Neural progenitor cell (in vitro differentiated cells): ENCODE measurements at regions not wholly inside any gene's neighbourhood (a gene's known extent, or its start where the extent isn't known, plus 50 kb on each side); places are given as distances from the start of the nearest gene placed in this dataset.

Source experiments
- DNase-seq: peaks from one replicate; pipeline ENCODE4 v3.0.0-alpha.2; 2016; ENCODE audit warnings: low spot score
- H2AFZ ChIP-seq: fragments of 200-600 bp; sonication (generic); replicated peaks from 2 replicates; pipeline ENCODE4 v1.6.1; 2016; ENCODE audit warnings: antibody characterized with exemption
- H3F3A ChIP-seq: fragments of 200-600 bp; sonication (generic); 2 replicates; pipeline ENCODE4 v1.6.1; 2016; ENCODE audit warnings: antibody characterized with exemption, low read depth
- H3K27ac ChIP-seq: fragments of 200-600 bp; sonication (generic); 2 replicates; pipeline ENCODE4 v1.5.1; 2016; ENCODE audit warnings: mild to moderate bottlenecking
- H3K27me3 ChIP-seq: fragments of 200-600 bp; sonication (generic); 2 replicates; pipeline ENCODE4 v1.6.1; 2016; ENCODE audit warnings: mild to moderate bottlenecking, moderate library complexity
- H3K36me3 ChIP-seq: fragments of 200-600 bp; sonication (generic); 2 replicates; pipeline ENCODE4 v1.5.1; 2016
- H3K4me1 ChIP-seq: fragments of 200-600 bp; sonication (generic); 2 replicates; pipeline ENCODE4 v1.6.1; 2016; ENCODE audit warnings: mixed run types
- H3K4me2 ChIP-seq: fragments of 200-600 bp; sonication (generic); 2 replicates; pipeline ENCODE4 v1.6.1; 2016
- H3K4me3 ChIP-seq: fragments of 200-600 bp; sonication (generic); 2 replicates; pipeline ENCODE4 v1.5.1; 2016
- H3K79me2 ChIP-seq: fragments of 200-600 bp; sonication (generic); 2 replicates; pipeline ENCODE4 v1.6.1; 2016; ENCODE audit warnings: low read depth
- H3K9ac ChIP-seq: fragments of 200-600 bp; sonication (generic); 2 replicates; pipeline ENCODE4 v1.6.1; 2016
- H3K9me3 ChIP-seq: fragments of 200-600 bp; sonication (generic); 2 replicates; pipeline ENCODE4 v1.5.1; 2016; ENCODE audit warnings: low read depth
- H4K20me1 ChIP-seq: fragments of 200-600 bp; sonication (generic); 2 replicates; pipeline ENCODE4 v1.6.1; 2016; ENCODE audit warnings: low read depth
- H3K27ac Mint-ChIP-seq: 3 replicates; pipeline ENCODE4 v1.8.0; 2021; ENCODE audit warnings: mixed read lengths
- H3K27me3 Mint-ChIP-seq: 2 replicates; pipeline ENCODE4 v1.8.0; 2022; ENCODE audit warnings: low read depth, mild to moderate bottlenecking, inconsistent platforms, moderate library complexity, mixed read lengths; ENCODE audit not compliant: insufficient read depth
- H3K36me3 Mint-ChIP-seq: 3 replicates; pipeline ENCODE4 v1.8.0; 2021; ENCODE audit warnings: mixed read lengths
- H3K4me1 Mint-ChIP-seq: 3 replicates; pipeline ENCODE4 v1.8.0; 2021; ENCODE audit warnings: mixed read lengths
- H3K4me3 Mint-ChIP-seq: 3 replicates; pipeline ENCODE4 v1.8.0; 2021; ENCODE audit warnings: mild to moderate bottlenecking, moderate library complexity, mixed read lengths
- H3K9me3 Mint-ChIP-seq: 3 replicates; pipeline ENCODE4 v1.8.0; 2020; ENCODE audit warnings: mixed read lengths
- CTCF ChIP-seq: fragments of 200-600 bp; sonication (generic); IDR thresholded peaks from 2 replicates; pipeline ENCODE4 v1.5.1; 2017; ENCODE audit warnings: antibody characterized with exemption, mild to moderate bottlenecking
- EZH2 ChIP-seq: fragments of 200-600 bp; sonication (generic); IDR thresholded peaks from 2 replicates; pipeline ENCODE4 v1.6.1; 2017; ENCODE audit warnings: antibody characterized with exemption, mild to moderate bottlenecking, moderate library complexity
- EZH2phosphoT487 ChIP-seq: fragments of 200-600 bp; sonication (generic); IDR thresholded peaks from 2 replicates; pipeline ENCODE4 v1.6.1; 2017; ENCODE audit warnings: antibody characterized with exemption

- Histone ChIP-seq H3K4me2 (no peak overlapping the region), H3K4me1 (peaks cover 7% of the 10 kb centered on the region), H3K27me3 (no peaks in the 10 kb centered on the region), H2AFZ (no peak overlapping the region), H3K36me3 (no peaks in the 10 kb centered on the region), H4K20me1 (no peaks in the 10 kb centered on the region), H3K9me3 (no peaks in the 10 kb centered on the region), H3K79me2 (no peaks in the 10 kb centered on the region), H3K4me3 (no peak overlapping the region), H3K9ac (no peak overlapping the region), H3K27ac (no peak overlapping the region), H3F3A (no peaks in the 10 kb centered on the region)
- no peak for DNase-seq
- Mint-ChIP-seq H3K27me3 (no peaks in the 10 kb centered on the region), H3K4me3 (no peak overlapping the region), H3K36me3 (no peaks in the 10 kb centered on the region), H3K4me1 (peaks cover 11% of the 10 kb centered on the region), H3K27ac (no peak overlapping the region), H3K9me3 (peaks cover 4% of the 10 kb centered on the region)
- no peak for TF ChIP-seq EZH2phosphoT487
- TF ChIP-seq CTCF, result no peak
- TF ChIP-seq EZH2, result no peak
Measured at GRCh38 chr1:99557546-99558202, 88.2 kb upstream of the PALMD start.

GRCh38 chr1:99559166-99559565 is 86.7 kb upstream of the PALMD start:
- Histone ChIP-seq H2AFZ (no peak overlapping the region), H3K27ac (no peak overlapping the region), H3F3A (no peaks in the 10 kb centered on the region), H4K20me1 (no peaks in the 10 kb centered on the region), H3K27me3 (no peaks in the 10 kb centered on the region), H3K79me2 (no peaks in the 10 kb centered on the region), H3K9ac (no peak overlapping the region), H3K4me3 (no peak overlapping the region), H3K4me1 (peaks cover 7% of the 10 kb centered on the region), H3K9me3 (no peaks in the 10 kb centered on the region), H3K4me2 (no peak overlapping the region), H3K36me3 (no peaks in the 10 kb centered on the region)
- no peaks in the 10 kb centered on the region for H3K27me3 Mint-ChIP-seq
- TF ChIP-seq CTCF (no peak), EZH2 (no peak), EZH2phosphoT487 (no peak)
- DNase-seq, result no peak
- no peaks in the 10 kb centered on the region for H3K36me3 Mint-ChIP-seq
- no peak overlapping the region for H3K27ac Mint-ChIP-seq
- H3K4me1 Mint-ChIP-seq, result peaks cover 6% of the 10 kb centered on the region
- H3K4me3 Mint-ChIP-seq, result no peak overlapping the region
- H3K9me3 Mint-ChIP-seq, result peaks cover 4% of the 10 kb centered on the region

- no peaks in the 10 kb centered on the region for H4K20me1 ChIP-seq
- no peak overlapping the region for H3K4me3 Mint-ChIP-seq
- H3K4me3 ChIP-seq, result no peak overlapping the region
- no peak for DNase-seq
- no peak overlapping the region for H3K4me2 ChIP-seq
- peaks cover 6% of the 10 kb centered on the region for H3K4me1 Mint-ChIP-seq
- H3K79me2 ChIP-seq, result no peaks in the 10 kb centered on the region
- no peaks in the 10 kb centered on the region for H3K36me3 Mint-ChIP-seq
- H3K36me3 ChIP-seq, result no peaks in the 10 kb centered on the region
- peaks cover 4% of the 10 kb centered on the region for H3K9me3 Mint-ChIP-seq
- TF ChIP-seq EZH2phosphoT487 (no peak), CTCF (no peak), EZH2 (no peak)
- H3K9ac ChIP-seq, result no peak overlapping the region
- H3K27me3 ChIP-seq, result no peaks in the 10 kb centered on the region
- H3K27me3 Mint-ChIP-seq, result no peaks in the 10 kb centered on the region
- peaks cover 7% of the 10 kb centered on the region for H3K4me1 ChIP-seq
- no peak overlapping the region for H3K27ac Mint-ChIP-seq
- H3K9me3 ChIP-seq, result no peaks in the 10 kb centered on the region
- H3K27ac ChIP-seq, result no peak overlapping the region
- H3F3A ChIP-seq, result no peaks in the 10 kb centered on the region
- H2AFZ ChIP-seq, result no peak overlapping the region
Measured at GRCh38 chr1:99560207-99561040, 85.5 kb upstream of the PALMD start.
